GM19328 (cell line): ENCODE measurements at regions not wholly inside any gene's neighbourhood (a gene's known extent, or its start where the extent isn't known, plus 50 kb on each side); places are given as distances from the start of the nearest gene placed in this dataset.

Experiments
- ATAC-seq: cut with Tn5 transposase; IDR thresholded peaks from one replicate; pipeline ENCODE4 v1.9.1; 2021; ENCODE audit warnings: mild to moderate bottlenecking, moderate library complexity; ENCODE audit not compliant: unreplicated experiment

DNA sequence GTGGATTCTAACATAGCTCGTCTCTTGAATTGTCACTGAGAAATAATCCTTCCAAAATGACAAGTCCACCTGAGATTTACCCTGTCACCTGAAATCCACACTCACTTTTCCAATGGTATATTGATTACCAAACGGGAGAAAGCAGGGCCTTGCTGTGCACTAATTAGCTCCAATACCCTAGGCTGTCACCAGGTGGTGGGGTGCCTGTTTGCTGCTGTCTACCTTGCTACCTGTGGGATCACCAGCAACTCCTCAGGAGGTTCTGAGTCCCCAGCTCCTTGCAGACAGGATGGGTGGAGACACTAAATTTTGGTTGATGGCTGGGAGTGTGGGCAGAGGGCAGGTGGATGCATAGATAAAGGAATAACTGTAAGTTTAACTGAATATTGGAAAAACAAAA lies 237.2 kb upstream of the ZNF32 start:
- no peak for ATAC-seq

DNA sequence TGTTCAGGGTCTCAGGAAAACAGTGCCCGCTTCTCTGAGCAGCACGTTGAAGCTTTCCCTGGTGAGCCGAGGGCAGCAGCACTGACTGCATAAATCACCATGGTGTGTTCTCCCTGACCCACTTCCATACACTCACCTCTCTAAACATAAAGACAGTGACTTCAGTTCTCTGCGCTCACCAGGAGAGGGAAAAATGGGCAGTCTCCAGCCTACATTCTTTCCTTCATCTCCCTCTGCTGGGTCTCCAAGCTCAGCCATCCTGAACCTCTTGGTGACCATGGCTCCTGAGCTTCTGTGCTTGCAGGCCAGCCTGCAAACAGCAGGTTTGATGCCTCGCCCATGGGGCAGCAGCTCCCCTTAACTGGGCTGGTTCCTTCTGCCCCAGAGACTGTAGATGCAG lies 236.6 kb upstream of the ZNF32 start:
- no peak for ATAC-seq

DNA sequence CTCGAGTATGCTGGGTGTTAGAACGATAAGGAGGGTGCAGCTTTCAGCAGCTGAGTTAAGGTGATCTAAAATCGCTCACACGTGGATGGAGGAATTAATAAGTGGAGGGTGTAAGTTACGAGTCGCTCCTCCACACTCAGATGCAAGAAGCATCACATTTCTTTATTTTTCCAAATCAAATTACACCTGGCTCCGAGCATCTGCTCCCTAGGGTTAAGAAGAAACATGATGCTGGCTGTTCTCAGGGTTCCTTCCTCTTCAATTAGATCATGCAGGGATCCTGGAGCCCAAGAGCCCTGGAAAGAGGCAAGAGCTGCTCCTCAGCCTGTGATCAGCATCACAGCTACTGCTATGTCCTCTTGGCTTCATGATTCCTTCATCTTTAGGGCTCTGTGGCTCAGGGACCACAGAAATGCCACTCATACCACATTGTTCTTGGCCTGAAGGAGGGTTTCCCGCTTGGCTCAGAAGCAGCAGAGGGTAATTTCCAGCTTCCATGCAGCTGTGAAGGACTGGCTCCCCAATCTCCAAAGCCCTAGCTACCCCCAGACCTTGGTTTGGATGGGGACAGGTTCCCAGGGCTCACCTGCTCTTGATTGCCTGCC lies 235.9 kb upstream of the ZNF32 start:
- no peak for ATAC-seq

DNA sequence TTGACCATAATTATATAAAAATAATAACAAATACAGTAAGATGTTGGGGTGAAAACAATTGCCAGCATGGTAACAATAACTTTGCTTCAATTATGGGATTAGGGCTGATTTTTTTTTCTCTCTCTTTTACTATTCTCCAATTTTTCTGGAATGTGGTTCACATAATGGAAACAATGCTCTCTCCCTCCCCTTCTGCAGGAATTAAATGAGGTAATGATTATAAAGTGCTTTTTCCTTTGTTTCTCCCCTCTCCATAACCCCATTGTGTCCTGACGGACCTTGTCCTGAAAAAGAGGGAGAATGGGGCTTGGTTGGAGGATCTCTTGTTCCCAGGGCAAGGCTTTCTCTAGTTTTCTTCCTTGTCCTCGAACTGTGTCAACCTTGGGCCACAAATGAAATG lies 234.0 kb upstream of the ZNF32 start:
- no peak for ATAC-seq

DNA sequence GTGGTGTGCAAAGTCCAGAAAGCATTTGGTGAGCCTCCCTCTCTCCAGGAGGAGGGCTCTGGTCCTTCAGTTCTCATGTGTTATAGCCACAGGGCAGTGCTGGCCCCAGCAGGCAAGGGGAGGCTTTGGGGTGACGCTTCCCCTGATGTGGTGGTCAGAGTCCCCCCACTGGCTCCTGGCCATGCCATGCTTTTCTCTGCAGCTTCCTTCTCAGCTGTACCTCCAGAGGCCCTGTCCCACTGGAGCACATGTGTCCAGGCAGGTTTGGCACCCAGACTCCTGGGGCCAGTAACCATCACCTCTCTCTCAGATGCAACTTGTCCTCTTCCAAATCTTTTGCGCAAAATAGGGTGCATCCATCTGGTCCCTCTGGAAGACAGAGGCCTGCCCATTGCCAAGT lies 233.0 kb upstream of the ZNF32 start:
- no peak for ATAC-seq

DNA sequence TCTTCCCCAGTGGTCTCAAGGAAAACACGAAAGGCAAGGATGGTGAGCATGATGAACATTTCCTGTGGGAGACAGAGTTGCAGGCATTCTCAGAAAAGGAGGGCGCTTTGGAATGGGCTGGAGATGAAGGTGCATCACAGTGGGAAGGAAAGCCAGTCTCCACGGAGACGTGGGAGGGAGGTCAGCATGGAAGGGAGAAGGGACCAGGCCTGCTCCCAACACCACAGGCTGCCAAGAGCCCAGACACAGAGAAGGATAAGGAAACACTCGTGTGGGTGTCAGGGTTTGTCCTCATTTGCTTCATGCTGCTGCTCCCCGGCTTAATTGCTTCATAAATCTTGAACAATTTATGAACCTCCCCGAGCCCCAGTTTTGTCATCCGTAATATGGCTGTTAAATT lies 231.5 kb upstream of the ZNF32 start:
- ATAC-seq: no peak

DNA sequence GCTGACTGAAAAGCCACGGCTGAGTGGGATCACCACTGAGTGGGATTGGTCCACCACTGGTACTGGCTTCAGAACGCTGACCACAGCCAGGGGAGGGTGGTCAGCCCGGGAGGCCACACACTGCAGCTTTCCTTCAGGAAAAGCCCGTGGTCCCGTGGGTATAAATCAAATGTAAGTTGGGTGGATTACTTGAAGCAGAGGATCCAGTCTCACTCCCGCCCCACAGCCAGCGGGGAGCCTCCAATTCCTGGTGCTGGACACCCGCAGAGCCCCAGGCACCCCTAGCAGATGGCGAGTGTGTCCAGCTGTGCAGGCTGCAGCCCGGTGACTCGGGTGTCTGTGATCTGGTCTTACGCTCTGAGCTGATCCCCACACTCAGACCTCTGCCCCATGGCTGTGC lies 231.1 kb upstream of the ZNF32 start:
- no peak for ATAC-seq

DNA sequence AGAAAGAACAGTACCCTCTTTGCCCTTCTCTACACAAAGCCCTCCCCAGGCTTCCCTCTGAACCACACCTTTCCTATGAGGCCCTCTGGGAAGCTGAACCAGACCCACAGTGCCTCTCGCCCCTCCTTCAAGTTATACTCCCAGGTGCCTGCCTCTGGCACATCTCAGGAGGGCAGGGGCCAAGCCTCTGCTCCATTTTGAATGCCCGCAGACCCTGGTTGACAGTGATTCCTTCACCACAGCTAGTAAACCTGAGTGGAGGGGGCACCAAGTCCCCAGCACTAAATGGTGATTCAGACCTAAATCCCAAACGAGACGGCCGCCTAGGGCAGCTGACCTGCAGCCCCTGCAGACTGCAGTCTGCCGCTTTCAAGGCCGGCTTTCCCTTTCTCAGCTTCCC lies 230.5 kb upstream of the ZNF32 start:
- no peak for ATAC-seq

DNA sequence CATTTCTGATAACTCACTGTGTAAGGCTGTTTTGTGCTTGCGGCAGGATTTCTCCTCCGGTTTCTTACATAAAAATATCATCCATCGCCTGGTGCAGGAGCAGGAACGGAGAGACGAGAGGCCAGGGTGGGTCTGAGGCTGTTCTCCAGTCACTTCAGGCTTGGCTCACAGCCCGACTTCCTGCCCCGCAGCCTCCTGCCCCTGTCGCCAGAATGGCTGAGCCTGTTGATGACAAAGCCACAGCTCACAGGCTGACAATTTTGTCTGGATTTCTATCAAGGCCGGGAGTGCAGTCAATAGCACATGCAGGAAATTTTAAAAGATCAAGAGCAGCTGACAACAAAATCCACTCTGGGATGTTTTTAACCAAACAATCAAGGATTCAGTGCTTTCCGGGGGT lies 229.7 kb upstream of the ZNF32 start:
- no peak for ATAC-seq

DNA sequence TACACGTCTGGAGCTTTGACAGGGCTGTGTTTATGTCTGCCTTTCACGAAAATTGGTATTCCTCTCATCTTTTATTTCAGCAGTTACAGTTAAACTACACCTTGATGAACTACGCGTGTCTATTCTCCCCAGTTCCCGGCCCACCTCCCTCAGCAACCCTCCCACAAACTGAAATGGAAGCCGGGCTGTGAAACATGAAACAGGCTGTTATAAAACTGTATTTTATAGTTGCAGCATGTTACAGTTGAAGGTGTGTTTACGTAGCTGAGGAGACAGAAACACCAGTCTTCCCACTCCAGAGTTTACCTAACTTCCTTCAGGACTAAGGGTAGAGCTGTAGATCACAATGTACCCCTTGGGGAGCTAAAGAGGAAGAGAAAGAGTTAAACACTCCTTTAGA lies 228.3 kb upstream of the ZNF32 start:
- ATAC-seq: no peak

DNA sequence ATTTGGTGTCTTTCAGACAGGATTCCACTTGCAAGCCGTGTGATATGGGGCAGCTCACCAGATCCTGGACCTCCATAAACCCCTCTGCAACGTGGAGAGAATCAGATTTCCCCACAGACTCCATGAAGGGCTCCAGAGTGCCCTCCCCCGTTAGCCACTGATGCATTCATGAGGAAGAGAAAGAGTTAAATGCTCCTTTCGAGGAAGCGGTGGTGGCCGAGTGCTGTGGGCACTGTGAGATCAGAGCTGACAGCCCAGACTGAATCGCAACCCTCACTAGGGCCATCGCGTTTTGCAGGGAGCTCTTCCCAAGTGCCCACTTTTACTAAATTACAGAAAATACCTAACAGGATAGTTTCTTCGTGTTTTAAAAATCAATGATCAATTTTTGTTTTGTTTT lies 226.3 kb upstream of the ZNF32 start:
- no peak for ATAC-seq

DNA sequence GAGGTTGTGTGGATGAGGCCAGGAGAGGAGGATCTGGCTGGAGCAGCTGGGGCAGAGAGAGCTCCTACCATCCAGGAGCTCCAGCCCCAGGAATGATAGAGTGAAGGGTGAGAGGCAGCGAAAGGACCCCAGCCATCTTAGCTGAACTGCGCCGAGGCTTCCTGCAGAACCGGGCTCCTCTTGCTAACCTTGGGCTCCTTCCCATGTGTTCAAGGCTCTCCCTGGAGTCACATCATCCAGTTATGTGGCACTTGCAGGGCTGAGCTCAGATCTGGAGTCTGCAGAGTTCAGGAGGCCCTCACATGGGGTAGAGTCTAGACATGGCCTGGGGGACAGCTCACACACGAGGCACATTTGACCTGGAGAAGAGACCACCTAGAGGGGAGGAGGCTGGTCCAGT lies 225.0 kb upstream of the ZNF32 start:
- ATAC-seq: no peak

DNA sequence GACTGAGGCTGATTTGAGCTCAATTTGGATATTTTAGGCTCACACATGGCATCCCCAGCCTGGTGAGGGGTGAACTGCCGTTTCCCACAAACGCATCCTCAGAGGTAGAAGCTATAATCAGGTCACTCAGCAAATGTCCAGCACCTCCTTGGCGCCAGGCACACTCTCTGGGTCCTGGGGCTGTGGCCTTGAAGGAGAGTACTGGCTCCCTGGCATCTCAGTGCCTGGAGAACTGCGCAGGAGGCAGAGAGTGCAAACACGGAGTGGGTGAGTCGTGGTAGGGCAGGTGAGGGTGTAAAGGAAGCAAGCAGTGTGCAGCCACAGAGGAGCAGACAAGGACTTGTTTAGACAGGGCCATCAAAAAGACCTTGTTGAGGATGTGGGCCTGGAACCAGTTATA lies 224.0 kb upstream of the ZNF32 start:
- ATAC-seq: no peak

DNA sequence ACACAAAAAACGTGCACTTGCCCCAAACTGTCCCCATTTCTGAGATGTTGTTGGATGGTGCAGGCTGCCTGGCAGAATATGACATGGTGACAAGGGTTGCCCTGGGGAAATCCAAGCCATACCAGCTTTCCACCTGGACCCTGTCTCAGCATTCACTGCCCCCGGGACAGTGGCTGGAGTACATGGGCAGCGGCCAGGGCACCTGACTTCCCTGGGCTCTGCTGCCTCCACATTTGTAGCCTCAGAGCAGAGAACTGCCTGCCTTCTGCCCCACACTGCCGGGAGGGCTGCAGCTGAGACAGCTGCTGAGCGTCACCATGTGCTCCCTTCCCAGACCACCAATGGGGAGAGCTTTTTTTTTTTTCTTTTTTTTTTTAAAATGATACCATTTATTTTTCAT lies 222.9 kb upstream of the ZNF32 start:
- ATAC-seq: no peak

DNA sequence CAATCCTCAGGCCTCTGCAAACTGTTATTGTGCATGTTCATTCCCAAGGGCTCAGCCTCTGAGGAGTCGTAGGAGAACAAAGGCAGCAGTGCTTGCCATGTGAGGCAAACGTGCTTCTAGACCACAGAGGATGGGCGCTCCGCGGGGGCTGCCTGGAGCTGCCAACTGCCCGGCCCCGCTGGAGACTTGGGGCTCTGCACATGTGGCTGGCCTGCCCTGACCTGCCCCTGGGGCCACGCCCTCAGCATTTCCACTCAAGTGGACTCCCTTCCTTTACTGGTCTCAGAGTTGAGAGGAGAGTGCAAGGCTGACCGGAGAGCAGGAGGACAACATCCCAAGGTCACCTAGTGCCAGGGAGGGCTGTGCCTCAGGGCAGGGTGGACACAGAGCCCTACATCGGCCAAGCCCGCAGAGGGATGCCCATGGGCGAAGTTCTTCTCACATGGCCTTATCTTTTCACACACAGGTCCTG lies 222.3 kb upstream of the ZNF32 start:
- ATAC-seq: no peak

DNA sequence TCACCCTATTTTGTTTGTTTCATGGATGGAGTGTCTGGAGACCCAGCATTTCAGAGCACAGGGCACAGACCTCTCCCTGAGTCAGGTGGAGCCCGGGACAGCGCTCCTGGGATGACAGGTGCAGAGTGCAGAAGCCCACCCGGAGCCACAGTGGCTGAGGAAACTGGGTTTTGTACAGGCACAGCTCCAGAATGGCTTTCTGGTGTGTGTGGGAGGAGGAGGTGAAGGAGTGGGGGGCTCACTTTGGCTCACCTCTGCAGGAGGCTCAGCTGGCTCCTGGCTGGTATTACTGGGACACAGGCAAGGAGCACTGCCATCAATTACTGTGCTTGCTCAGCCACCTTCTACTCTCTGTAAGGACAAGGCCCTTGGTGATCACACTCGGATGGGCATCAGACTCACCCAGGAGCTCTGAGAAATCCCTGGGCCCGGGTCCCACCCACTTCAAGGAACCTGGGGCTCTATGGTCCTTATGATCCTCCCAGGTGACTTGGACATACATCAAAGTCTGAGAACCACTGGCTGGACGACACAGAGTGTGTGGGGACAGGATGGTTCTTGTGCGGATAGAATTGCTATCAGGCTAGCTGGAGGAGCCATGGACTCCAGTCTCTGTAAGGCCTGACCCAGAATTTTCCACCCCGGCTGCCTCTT lies 221.1 kb upstream of the ZNF32 start:
- ATAC-seq: no peak

DNA sequence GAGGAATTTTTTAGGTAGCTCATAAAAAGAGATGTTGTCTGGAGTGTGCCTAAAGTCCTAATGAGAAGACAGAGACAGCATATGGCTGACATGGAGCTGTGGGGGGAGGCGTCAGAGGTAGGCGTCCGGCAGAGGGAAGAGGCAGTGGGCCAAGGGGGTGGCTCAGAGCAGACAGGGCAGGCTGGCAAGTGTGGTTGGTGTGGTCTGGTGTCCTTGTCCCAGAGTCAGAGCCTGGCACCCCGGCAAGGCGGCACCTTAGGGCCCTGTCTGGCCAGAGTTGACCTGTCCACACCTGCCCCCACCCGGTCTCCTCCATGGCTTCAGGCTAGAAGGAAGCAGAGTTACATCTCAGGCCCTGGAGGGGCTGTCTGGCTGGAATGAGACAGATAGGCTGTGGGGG lies 220.3 kb upstream of the ZNF32 start:
- ATAC-seq: no peak

DNA sequence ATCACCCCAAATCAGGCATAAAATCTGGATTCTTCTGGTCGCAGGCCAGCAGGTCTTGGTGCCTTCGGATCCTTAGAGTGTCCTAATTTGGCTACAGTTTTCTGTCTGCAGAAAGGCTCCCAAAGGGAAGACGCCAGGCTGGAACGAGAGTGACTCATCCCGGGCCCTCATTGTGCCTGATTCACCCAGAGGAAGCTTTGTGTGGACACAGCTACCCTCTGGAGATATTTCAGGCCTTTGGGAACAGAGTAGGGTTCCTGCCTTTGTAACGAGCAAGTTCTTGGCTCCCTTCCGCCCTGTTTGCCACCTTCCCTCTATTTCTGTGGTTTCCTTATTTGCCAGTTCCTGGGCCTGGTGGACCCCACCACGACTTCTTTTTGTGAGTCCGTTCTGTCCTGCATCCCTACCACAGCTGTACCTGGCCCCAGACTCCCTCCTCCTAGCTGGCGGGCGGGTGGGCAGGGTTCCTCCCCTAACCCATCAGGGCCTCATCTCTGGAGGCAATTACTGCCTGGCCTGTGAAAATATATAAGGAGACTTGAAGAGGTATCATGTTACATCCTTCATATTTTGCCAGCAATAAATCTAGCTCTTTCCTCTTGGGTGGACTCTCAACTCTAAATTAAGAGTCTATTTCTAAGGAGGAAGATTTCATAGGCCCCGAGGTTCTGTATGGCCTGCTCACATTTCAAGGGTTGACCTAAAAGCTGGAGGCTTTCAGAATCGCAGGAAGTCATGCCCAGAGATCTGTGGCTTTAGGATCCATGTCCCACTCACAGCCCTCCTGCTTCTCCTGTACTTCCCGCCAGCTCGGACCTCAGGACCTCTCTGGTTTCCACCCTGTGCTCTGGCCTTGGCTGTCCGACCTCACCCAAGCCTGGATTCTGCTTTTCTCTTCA lies 219.2 kb upstream of the ZNF32 start:
- no peak for ATAC-seq

DNA sequence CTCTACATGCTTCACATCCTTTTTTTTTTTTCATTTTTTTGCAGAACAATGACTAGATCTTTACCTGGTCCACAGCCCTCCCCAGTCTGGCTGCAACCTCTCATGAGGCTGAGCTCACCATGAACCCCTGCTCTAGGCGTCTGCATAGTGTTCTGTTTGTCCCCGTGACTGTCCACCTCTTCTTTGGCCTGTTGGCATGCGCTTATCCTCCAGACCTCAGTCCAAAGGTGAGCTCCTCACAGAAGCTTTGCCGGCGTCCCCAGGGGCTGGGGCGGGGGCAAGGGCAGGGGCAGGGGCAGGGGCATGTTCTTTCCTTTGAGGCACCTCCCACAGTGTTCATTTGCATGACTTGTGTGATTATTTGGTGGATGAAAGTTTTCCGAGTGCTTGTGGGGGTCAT lies 218.4 kb upstream of the ZNF32 start:
- no peak for ATAC-seq

DNA sequence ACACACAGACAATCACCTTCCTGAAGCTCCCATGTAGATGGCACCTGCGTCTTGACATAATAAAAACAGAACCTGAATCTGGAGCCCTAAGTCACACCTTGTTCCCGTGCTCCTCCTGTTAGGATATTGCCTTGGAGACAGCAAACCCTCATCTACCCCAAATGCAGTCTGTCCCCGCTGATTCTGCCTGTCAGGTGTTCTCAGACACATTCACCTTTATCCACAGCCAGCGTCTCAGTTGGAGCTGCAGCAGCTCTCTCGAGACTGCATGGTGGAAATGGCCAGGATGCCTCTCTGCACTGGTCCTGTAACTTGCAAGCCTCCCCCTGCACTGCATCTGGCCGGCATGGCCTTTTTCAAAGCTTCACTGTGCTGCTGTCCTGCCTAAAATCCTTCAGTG lies 218.0 kb upstream of the ZNF32 start:
- no peak for ATAC-seq

DNA sequence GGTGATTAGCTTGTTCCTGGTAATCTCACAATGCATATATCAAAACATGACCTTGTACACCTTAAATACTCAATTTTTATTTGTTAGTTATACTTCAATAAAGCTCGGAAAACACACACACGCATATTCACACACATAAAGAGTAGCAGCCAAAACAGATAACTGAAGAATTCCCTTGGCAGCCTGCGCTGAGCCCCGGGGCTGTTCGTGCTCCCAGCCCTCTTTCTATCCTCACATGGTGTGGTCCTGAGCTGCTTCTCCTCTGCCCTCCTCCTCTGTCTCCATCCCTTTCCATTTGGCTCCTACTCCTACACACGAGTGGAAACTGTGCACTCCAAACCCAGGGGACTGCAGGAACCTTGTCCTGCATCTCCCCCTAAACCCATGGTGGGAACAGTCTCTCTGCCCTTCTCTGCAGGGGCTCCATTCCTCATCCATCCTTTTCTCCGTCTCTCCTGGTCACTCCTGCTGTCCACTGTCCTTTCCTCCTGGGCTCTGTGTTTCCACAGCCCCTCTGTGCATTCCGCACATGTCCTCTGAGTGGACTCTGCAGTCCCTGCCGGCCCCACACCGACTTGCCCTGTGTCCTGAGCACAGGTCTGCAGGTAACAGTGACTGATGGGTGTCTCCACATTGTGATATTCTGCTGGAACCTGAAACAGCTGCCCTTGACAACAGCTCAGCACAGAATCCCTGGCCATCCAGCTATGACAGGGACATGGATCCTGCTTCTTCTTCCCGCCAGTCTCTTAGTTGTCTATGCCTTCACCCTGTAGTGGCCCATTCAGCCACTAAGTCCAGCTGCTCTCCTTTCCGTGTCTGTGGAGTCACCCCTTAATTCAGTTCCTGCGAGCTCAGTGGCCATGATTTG lies 216.8 kb upstream of the ZNF32 start:
- no peak for ATAC-seq
